Gastrocnemius medialis (tissue), 4 donors: ENCODE measurements at regions not wholly inside any gene's neighbourhood (a gene's known extent, or its start where the extent isn't known, plus 50 kb on each side); places are given as distances from the start of the nearest gene placed in this dataset.

ENCODE experiments used
- POLR2A ChIP-seq, 2 donors: fragments of 450-650 bp; IDR thresholded peaks; one replicate each; pipeline ENCODE4 v1.6.1; 2017; ENCODE audit warnings: antibody characterized with exemption in 2 of 2, mild to moderate bottlenecking in 2 of 2, moderate library complexity in 2 of 2
- TF ChIP-seq, protein P1 (sequence below), 5 experiments: fragments of 450-650 bp in 3 of 5; fragments of 200-600 bp in 2 of 5; sonication (generic) in 2 of 5; IDR thresholded peaks in 4 of 5; conservative IDR thresholded peaks in 1 of 5; 1 replicate in 4 of 5; 2 replicates in 1 of 5; pipeline ENCODE4 v1.5.1; 2016 to 2019; ENCODE audit warnings: antibody characterized with exemption in 5 of 5, mild to moderate bottlenecking in 3 of 5, moderate library complexity in 3 of 5

- TF ChIP-seq, protein P1, sequence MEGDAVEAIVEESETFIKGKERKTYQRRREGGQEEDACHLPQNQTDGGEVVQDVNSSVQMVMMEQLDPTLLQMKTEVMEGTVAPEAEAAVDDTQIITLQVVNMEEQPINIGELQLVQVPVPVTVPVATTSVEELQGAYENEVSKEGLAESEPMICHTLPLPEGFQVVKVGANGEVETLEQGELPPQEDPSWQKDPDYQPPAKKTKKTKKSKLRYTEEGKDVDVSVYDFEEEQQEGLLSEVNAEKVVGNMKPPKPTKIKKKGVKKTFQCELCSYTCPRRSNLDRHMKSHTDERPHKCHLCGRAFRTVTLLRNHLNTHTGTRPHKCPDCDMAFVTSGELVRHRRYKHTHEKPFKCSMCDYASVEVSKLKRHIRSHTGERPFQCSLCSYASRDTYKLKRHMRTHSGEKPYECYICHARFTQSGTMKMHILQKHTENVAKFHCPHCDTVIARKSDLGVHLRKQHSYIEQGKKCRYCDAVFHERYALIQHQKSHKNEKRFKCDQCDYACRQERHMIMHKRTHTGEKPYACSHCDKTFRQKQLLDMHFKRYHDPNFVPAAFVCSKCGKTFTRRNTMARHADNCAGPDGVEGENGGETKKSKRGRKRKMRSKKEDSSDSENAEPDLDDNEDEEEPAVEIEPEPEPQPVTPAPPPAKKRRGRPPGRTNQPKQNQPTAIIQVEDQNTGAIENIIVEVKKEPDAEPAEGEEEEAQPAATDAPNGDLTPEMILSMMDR (IDR thresholded peaks at IDR 0.05 in 4 of 5, conservative IDR thresholded peaks at IDR 0.05 in 1 of 5): no peak
- TF ChIP-seq POLR2A (IDR thresholded peaks at IDR 0.05): no peak
These were observed 70.2 kb downstream of the VCX3A start for GRCh38 chrX:6464726-6465125.
